ENCODE measurements at regions not wholly inside any gene's neighbourhood (a gene's known extent, or its start where the extent isn't known, plus 50 kb on each side); places are given as distances from the start of the nearest gene placed in this dataset.

DNA sequence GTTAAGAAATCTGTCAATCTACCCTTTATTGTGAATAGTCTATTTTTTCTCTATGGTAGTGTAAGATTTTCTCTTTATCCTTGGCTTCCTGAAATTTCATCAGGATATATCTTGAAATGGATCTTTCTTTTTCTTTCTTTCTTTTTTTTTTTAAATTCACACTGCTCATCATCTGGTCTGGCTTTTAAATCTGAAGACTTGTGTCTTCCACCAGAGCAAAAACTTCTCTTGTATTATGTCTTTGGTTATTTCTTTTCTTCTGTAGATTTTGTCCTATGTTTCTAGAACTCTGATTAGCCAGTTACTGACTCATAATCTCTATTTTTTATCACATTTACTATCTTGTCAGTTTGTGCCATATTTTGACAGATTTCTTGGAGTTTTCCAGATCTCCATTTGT is 133.8 kb upstream of the LMO4 start:
- H3K9me3 ChIP-seq (ENCODE audit: insufficient read depth, low read length): no peaks in the 10 kb centered on the region; the same call in 1 of the 2 replicates
- H3K36me3 ChIP-seq (ENCODE audit: insufficient read depth, insufficient read length, low read length): no peaks in the 10 kb centered on the region
- TF ChIP-seq SUZ12 (IDR thresholded peaks at IDR 0.05; ENCODE audit: extremely low read depth, insufficient read depth, insufficient read length): no peak
- no peak for TF ChIP-seq YY1 (IDR thresholded peaks at IDR 0.05; ENCODE audit: insufficient read depth, insufficient read length)
- no peak for TF ChIP-seq ZNF274 (IDR thresholded peaks at IDR 0.05; ENCODE audit: low read depth, low read length)
- H3K4me1 ChIP-seq (ENCODE audit: insufficient read depth, insufficient read length): no peaks in the 10 kb centered on the region
- H3K27me3 ChIP-seq (ENCODE audit: insufficient read depth, insufficient read length): no peaks in the 10 kb centered on the region
- H3K4me3 ChIP-seq (ENCODE audit: insufficient read length, low read depth): no peak overlapping the region
- H3K9ac ChIP-seq (ENCODE audit: insufficient read length, low read depth): no peak overlapping the region
- no peak for DNase-seq (ENCODE audit: low read depth, low spot score)

DNA sequence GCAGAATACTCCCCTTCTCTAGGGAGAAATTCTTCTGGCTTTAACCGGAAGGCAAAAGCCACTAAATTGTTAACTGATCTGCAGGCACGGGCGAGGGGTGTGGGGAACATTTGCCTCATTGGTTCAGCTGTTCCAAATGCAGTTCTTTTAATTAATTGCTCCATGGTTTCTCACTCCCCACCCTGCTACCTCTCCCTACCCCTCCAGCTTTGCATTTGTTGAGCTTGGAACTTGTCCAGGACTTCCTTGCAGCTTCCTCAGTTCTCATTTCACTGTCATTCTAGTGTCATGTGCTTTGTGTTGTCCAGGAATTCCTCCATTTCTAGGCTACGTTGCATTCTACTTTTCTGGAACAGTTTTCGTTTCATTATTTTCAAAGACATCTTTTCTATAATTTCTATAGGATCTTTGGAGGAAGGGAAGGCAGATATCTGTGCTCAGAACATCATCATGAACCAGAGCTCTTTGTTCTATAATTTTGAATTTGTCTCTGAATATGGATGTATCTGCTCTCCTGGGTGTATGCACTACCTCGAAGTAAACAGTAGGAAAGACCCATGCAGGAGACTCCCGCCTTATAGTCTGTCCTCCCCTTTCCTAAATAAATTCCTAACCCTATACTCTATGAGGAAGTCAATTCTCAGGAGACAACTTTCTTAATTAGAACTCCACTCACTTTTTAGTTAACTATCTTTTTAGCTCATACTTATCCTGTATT is 132.4 kb upstream of the LMO4 start:
- Histone ChIP-seq H3K9me3 (ENCODE audit: insufficient read depth, low read length) (no peaks in the 10 kb centered on the region; the same call in 1 of the 2 replicates), H3K36me3 (ENCODE audit: insufficient read depth, insufficient read length, low read length) (no peaks in the 10 kb centered on the region), H3K9ac (ENCODE audit: insufficient read length, low read depth) (no peak overlapping the region), H3K27me3 (ENCODE audit: insufficient read depth, insufficient read length) (no peaks in the 10 kb centered on the region), H3K4me1 (ENCODE audit: insufficient read depth, insufficient read length) (no peaks in the 10 kb centered on the region), H3K4me3 (ENCODE audit: insufficient read length, low read depth) (no peak overlapping the region)
- TF ChIP-seq YY1 (IDR thresholded peaks at IDR 0.05; ENCODE audit: insufficient read depth, insufficient read length): no peak
- no peak for TF ChIP-seq SUZ12 (IDR thresholded peaks at IDR 0.05; ENCODE audit: extremely low read depth, insufficient read depth, insufficient read length)
- no peak for TF ChIP-seq ZNF274 (IDR thresholded peaks at IDR 0.05; ENCODE audit: low read depth, low read length)
- DNase-seq (ENCODE audit: low read depth, low spot score): no peak

DNA sequence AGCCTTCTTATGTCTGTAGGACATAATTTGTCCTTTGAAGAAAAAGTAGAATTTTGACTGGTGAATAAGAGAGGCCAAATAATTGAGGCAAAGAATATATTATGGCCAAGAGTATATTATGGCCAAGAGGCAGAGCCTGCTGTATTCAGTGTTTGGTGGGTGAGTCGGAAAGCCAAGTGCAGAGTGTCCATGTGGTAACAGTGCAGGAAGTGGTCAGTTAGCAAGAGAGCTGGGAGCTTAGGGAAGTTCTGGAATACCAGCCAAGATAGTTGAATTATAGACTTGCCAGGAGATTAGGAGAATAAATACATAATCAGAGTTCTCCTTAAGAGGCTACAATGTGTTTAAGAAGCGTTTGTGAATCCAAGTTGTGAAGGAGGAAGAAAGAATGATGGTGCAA is 131.5 kb upstream of the LMO4 start:
- Histone ChIP-seq H3K9me3 (ENCODE audit: insufficient read depth, low read length) (no peaks in the 10 kb centered on the region; the same call in 1 of the 2 replicates), H3K36me3 (ENCODE audit: insufficient read depth, insufficient read length, low read length) (no peaks in the 10 kb centered on the region), H3K27me3 (ENCODE audit: insufficient read depth, insufficient read length) (no peaks in the 10 kb centered on the region), H3K4me3 (ENCODE audit: insufficient read length, low read depth) (no peak overlapping the region), H3K4me1 (ENCODE audit: insufficient read depth, insufficient read length) (no peaks in the 10 kb centered on the region), H3K9ac (ENCODE audit: insufficient read length, low read depth) (no peak overlapping the region)
- DNase-seq (ENCODE audit: low read depth, low spot score): no peak
- TF ChIP-seq ZNF274 (IDR thresholded peaks at IDR 0.05; ENCODE audit: low read depth, low read length) (no peak), SUZ12 (IDR thresholded peaks at IDR 0.05; ENCODE audit: extremely low read depth, insufficient read depth, insufficient read length) (no peak), YY1 (IDR thresholded peaks at IDR 0.05; ENCODE audit: insufficient read depth, insufficient read length) (no peak)

DNA sequence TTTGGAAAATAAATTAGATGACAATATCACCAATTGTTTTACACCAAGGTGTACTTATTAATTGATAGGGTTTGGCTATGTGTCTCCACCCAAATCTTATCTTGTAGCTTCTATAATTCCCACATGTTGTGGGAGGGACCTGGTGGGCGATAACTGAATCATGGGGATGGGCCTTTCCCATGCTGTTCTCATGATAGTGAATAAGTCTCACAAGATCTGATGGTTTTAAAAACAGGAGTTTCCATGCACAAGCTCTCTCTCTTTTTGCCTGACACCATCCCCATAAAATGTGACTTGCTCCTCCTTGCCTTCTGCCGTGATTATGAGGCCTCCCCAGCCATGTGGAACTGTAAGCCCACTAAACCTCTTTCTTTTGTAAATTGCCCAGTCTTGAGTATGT is 131.0 kb upstream of the LMO4 start:
- Histone ChIP-seq H3K9me3 (ENCODE audit: insufficient read depth, low read length) (no peaks in the 10 kb centered on the region; the same call in 1 of the 2 replicates), H3K36me3 (ENCODE audit: insufficient read depth, insufficient read length, low read length) (no peaks in the 10 kb centered on the region), H3K4me1 (ENCODE audit: insufficient read depth, insufficient read length) (no peaks in the 10 kb centered on the region), H3K4me3 (ENCODE audit: insufficient read length, low read depth) (no peak overlapping the region), H3K27me3 (ENCODE audit: insufficient read depth, insufficient read length) (no peaks in the 10 kb centered on the region), H3K9ac (ENCODE audit: insufficient read length, low read depth) (no peak overlapping the region)
- TF ChIP-seq YY1 (IDR thresholded peaks at IDR 0.05; ENCODE audit: insufficient read depth, insufficient read length) (no peak), SUZ12 (IDR thresholded peaks at IDR 0.05; ENCODE audit: extremely low read depth, insufficient read depth, insufficient read length) (no peak)
- no peak for DNase-seq (ENCODE audit: low read depth, low spot score)

DNA sequence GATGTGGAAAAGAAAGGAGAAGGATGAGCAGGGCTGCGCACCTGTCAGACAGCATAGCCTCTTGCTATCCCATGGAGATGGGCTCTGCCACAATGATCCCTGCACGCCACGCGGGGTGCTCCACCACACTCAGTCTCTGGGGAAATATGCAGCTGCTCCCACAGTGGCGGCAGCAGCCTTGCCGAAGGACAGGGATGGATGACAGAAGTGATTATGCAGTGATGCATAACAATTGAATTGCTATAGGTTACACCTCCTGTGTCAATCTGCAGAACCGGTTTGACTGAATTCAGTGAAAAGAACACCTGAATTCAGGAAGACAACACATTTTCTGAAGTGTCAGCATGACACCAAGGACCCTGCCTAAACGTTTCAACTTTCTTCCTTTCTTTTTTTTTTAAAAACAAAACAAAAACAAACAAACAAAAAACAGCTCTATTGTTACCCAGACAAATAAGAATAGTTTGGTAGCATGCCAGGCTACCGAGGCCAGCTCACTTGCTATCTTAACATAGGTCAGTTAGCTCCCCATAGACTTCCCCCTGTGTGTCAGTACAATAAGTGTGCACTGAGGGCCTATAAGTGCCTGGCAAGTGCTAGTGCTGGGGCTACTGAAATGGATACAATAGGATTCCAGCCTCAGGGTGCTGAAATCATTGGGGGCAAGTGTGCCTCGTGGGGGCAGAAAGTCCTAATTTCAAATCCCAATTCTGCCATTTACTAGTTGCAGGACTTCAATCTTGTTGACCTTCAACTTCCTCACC is 127.6 kb upstream of the LMO4 start:
- Histone ChIP-seq H3K36me3 (ENCODE audit: insufficient read depth, insufficient read length, low read length) (no peaks in the 10 kb centered on the region), H3K4me3 (ENCODE audit: insufficient read length, low read depth) (no peak overlapping the region), H3K9me3 (ENCODE audit: insufficient read depth, low read length) (no peaks in the 10 kb centered on the region), H3K9ac (ENCODE audit: insufficient read length, low read depth) (no peak overlapping the region), H3K4me1 (ENCODE audit: insufficient read depth, insufficient read length) (no peaks in the 10 kb centered on the region), H3K27me3 (ENCODE audit: insufficient read depth, insufficient read length) (no peaks in the 10 kb centered on the region)
- no peak for DNase-seq (ENCODE audit: low read depth, low spot score)
- TF ChIP-seq YY1 (IDR thresholded peaks at IDR 0.05; ENCODE audit: insufficient read depth, insufficient read length) (no peak), SUZ12 (IDR thresholded peaks at IDR 0.05; ENCODE audit: extremely low read depth, insufficient read depth, insufficient read length) (no peak), ZNF274 (IDR thresholded peaks at IDR 0.05; ENCODE audit: low read depth, low read length) (no peak)

DNA sequence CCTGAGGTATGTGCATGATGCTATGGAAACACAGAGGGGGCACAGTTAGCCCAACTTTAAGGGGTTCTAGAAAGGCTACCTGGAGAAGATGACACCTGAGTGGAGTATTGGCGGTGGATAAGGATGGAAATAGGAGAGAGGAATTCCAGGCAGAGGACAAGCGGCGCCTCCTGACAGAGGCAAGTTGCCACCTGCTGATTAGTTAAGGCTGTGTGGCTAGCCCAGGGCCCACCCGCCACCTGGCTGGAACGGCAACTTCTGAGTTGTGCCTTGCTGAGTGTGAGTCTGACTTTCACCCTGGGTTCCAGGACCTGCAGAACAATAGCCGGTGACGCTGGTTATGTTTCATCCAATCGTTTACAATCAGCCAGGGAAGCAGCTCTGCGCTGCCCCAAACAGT is 126.9 kb upstream of the LMO4 start:
- Histone ChIP-seq H3K36me3 (ENCODE audit: insufficient read depth, insufficient read length, low read length) (no peaks in the 10 kb centered on the region), H3K27me3 (ENCODE audit: insufficient read depth, insufficient read length) (no peaks in the 10 kb centered on the region), H3K4me1 (ENCODE audit: insufficient read depth, insufficient read length) (no peaks in the 10 kb centered on the region), H3K9ac (ENCODE audit: insufficient read length, low read depth) (no peak overlapping the region), H3K9me3 (ENCODE audit: insufficient read depth, low read length) (no peaks in the 10 kb centered on the region), H3K4me3 (ENCODE audit: insufficient read length, low read depth) (no peak overlapping the region)
- TF ChIP-seq ZNF274 (IDR thresholded peaks at IDR 0.05; ENCODE audit: low read depth, low read length) (no peak), SUZ12 (IDR thresholded peaks at IDR 0.05; ENCODE audit: extremely low read depth, insufficient read depth, insufficient read length) (no peak), YY1 (IDR thresholded peaks at IDR 0.05; ENCODE audit: insufficient read depth, insufficient read length) (no peak)
- no peak for DNase-seq (ENCODE audit: low read depth, low spot score)

DNA sequence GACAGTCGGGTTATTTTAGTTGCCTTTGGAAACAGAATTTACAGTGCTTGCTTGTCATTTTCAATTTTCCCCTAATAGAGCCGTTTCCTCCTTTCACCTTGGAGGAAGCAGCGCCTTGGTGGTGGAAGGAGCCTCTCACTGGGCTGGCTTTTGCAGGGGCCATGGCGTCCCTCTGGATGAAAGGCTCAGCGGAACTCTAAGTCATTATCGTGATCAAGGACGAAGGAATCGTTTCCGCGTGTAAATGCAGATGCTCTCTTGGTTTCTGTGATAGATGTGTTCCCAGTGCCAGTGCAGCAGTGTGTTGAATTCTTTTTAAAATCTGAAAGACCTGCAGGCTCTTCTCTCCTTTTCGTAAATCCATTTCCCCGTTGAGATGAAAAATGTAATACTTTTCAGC is 126.2 kb upstream of the LMO4 start:
- DNase-seq (ENCODE audit: low read depth, low spot score): no peak
- H3K9ac ChIP-seq (ENCODE audit: insufficient read length, low read depth): no peak overlapping the region
- no peak overlapping the region for H3K4me3 ChIP-seq (ENCODE audit: insufficient read length, low read depth)
- H3K36me3 ChIP-seq (ENCODE audit: insufficient read depth, insufficient read length, low read length): no peaks in the 10 kb centered on the region
- H3K9me3 ChIP-seq (ENCODE audit: insufficient read depth, low read length): no peaks in the 10 kb centered on the region
- no peaks in the 10 kb centered on the region for H3K27me3 ChIP-seq (ENCODE audit: insufficient read depth, insufficient read length)
- H3K4me1 ChIP-seq (ENCODE audit: insufficient read depth, insufficient read length): no peaks in the 10 kb centered on the region
- TF ChIP-seq ZNF274 (IDR thresholded peaks at IDR 0.05; ENCODE audit: low read depth, low read length): no peak

Data from NT2/D1 (cell line).